ENCODE measurements at regions not wholly inside any gene's neighbourhood (a gene's known extent, or its start where the extent isn't known, plus 50 kb on each side); places are given as distances from the start of the nearest gene placed in this dataset.

DNA sequence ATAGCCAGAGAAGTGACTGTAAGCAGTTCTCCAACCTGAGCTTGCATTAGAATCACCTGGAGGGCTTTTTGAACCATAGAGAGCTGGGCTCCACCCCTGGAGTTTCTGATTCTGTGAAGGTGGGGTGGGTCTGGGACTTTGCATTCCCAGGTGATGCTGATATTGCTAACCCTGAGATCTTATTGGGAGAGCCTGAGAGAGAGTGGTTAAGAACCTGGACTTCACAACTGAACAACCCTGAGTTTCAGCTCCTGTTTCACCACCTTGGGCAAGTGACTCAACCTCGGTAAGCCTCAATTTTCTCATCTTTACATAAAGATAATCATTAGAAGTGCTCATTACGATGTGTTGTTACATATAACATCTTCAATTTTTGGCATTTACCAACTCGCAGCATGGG, 498.6 kb downstream of the EBF1 start:
- no peak for DNase-seq (ENCODE audit: extremely low spot score)
- ChIA-PET CTCF (interaction anchor here (1.3 to 1.5 kb wide), 2 partner anchors 13 to 82 kb away, joined by 3 to 4 read pairs; no protein-coding TSS in a partner anchor), POLR2A (no interaction called here)
- TF ChIP-seq, protein P1, sequence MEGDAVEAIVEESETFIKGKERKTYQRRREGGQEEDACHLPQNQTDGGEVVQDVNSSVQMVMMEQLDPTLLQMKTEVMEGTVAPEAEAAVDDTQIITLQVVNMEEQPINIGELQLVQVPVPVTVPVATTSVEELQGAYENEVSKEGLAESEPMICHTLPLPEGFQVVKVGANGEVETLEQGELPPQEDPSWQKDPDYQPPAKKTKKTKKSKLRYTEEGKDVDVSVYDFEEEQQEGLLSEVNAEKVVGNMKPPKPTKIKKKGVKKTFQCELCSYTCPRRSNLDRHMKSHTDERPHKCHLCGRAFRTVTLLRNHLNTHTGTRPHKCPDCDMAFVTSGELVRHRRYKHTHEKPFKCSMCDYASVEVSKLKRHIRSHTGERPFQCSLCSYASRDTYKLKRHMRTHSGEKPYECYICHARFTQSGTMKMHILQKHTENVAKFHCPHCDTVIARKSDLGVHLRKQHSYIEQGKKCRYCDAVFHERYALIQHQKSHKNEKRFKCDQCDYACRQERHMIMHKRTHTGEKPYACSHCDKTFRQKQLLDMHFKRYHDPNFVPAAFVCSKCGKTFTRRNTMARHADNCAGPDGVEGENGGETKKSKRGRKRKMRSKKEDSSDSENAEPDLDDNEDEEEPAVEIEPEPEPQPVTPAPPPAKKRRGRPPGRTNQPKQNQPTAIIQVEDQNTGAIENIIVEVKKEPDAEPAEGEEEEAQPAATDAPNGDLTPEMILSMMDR (IDR thresholded peaks at IDR 0.05; ENCODE audit: control extremely low read depth, extremely low read depth, low read depth, missing control alignments): no peak

DNA sequence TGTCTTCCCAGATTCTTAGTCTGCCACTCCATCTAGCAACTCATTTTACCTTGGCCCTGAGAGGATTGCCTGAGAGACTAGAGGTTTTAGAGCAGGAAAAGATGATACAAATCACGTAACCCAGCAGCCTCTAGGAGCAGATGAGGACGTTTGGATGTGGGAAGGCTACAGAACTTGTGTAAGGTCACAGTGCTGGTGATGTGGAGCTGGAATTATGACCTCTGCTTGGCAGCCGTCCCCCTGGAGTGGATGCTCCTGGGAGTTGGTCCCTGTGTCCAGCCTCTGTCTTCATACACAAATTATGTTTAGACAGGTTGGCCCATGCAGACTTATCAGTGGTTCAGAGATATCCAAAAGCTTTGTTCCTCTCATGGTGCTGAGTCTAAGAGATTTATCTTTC, 499.0 kb downstream of the EBF1 start:
- ChIA-PET POLR2A (no interaction called here), CTCF (interaction anchor here (1.5 kb wide), 1 partner anchor 12 kb away, joined by 4 read pairs; no protein-coding TSS in a partner anchor)
- TF ChIP-seq, protein P1 (IDR thresholded peaks at IDR 0.05; ENCODE audit: control extremely low read depth, extremely low read depth, low read depth, missing control alignments): no peak
- no peak for DNase-seq (ENCODE audit: extremely low spot score)

DNA sequence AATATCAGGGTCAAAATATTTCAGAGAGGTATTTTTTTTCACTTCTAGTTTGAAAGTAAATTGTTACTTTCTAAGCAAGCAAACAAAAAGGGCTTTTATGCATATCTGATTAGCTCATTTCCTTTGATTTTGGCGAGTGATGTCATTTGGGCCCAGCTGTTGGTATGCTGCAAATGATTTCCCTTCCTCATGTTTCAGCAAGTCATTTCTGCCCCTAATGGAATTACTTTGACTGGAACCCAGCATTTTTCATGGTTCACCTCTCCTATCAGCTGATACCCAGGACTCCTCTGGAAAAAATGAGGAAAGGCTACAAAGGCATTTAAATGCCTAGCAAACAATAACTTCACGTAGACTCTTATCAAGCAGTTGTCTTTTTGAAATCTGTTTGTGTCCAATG, 500.6 kb downstream of the EBF1 start:
- no peak for DNase-seq (ENCODE audit: extremely low spot score)
- CTCF ChIA-PET: interaction anchor here (0.9 to 1.5 kb wide), 3 partner anchors 8 to 507 kb away, joined by 3 to 4 read pairs (median 3); no protein-coding TSS in a partner anchor
- TF ChIP-seq, protein P1 (IDR thresholded peaks at IDR 0.05; ENCODE audit: control extremely low read depth, extremely low read depth, low read depth, missing control alignments): no peak
- POLR2A ChIA-PET: no interaction called here

GRCh38 chr5:158594595-158595242, 505.0 kb downstream of the EBF1 start:
- ChIA-PET CTCF (no interaction called here), POLR2A (no interaction called here)
- TF ChIP-seq, protein P1 (IDR thresholded peaks at IDR 0.05; ENCODE audit: control extremely low read depth, extremely low read depth, low read depth, missing control alignments): no peak
- no peak for DNase-seq (ENCODE audit: extremely low spot score)

DNA sequence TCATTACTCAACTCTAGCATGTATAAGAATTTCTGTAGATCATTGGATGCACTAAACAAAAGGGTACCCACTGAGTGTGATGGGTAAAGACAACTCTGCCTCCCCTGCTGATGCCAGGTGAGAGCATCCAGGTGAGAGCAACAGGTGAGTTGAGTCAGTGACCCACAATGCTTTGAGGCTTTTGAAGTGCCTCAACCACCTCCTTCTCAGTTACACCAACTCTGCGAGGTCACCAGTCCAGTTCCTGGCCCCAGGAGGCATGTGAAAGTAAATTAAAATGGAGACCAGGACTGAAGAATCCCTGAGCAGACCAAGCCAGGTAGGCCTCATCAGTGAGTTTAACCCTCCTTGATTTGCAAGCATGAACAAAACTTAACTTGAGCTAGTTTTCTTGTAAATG, 505.8 kb downstream of the EBF1 start:
- no peak for DNase-seq (ENCODE audit: extremely low spot score)
- ChIA-PET POLR2A (no interaction called here), CTCF (no interaction called here)
- TF ChIP-seq, protein P1 (IDR thresholded peaks at IDR 0.05; ENCODE audit: control extremely low read depth, extremely low read depth, low read depth, missing control alignments): no peak

DNA sequence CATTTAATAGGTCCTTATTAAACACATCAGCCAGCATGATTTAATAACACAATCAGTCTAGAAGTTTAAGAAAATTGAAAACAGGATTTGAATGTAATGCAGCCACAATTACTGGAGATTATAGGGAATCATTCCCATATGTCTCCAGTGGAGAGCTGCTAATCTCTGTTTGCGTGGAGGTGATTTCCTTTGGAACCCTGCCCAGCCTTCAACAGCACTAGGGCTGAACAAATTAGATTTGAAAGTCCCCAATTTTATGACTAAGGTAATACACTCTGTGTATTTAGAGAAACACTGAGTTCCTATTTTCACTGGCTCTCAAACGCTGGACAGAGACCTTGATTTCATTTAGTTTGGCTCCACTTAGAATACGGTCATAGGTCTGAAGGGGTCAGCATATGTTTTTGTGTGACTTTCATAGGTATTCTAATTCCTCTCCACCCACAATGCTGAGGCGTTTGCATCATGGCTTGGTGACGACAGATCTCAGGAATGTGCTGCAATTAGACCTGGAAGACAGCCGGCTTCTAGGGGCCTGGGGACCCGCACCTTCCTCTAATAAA, 508.3 kb downstream of the EBF1 start:
- TF ChIP-seq, protein P1 (IDR thresholded peaks at IDR 0.05; ENCODE audit: control extremely low read depth, extremely low read depth, low read depth, missing control alignments): no peak
- ChIA-PET CTCF (no interaction called here), POLR2A (no interaction called here)
- no peak for DNase-seq (ENCODE audit: extremely low spot score)
